GM10266 (cell line): ENCODE measurements at regions not wholly inside any gene's neighbourhood (a gene's known extent, or its start where the extent isn't known, plus 50 kb on each side); places are given as distances from the start of the nearest gene placed in this dataset.

Experiments
- DNase-seq: peaks from one replicate; pipeline ENCODE4 v3.0.0; 2012; ENCODE audit errors: extremely low spot score
- TF ChIP-seq, protein P1 (sequence below): IDR thresholded peaks from 2 replicates; pipeline ENCODE4 v1.5.1; 2012; ENCODE audit warnings: mild to moderate bottlenecking, low read depth; ENCODE audit not compliant: control insufficient read depth, insufficient read depth; ENCODE audit errors: missing control alignments

DNA sequence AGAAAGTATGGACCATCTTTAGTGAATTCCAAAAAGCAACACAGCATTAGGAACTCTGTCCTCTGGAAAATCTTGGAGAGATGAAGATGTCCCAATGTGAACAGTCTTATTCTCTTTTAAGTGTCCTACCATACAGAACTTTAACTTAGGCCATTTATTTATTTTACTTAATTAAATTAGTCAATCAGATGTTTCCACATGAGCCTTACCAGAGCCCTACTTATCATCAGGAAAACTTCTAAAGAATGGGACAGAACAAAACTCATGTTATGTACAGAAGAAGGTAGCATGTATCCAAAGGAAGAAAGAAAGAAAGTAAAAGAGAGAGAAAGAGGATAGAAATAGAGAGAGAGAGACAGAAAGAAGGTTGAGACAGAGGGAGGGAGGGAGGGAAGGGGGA lies 276.4 kb downstream of the ETV1 start:
- TF ChIP-seq, protein P1, sequence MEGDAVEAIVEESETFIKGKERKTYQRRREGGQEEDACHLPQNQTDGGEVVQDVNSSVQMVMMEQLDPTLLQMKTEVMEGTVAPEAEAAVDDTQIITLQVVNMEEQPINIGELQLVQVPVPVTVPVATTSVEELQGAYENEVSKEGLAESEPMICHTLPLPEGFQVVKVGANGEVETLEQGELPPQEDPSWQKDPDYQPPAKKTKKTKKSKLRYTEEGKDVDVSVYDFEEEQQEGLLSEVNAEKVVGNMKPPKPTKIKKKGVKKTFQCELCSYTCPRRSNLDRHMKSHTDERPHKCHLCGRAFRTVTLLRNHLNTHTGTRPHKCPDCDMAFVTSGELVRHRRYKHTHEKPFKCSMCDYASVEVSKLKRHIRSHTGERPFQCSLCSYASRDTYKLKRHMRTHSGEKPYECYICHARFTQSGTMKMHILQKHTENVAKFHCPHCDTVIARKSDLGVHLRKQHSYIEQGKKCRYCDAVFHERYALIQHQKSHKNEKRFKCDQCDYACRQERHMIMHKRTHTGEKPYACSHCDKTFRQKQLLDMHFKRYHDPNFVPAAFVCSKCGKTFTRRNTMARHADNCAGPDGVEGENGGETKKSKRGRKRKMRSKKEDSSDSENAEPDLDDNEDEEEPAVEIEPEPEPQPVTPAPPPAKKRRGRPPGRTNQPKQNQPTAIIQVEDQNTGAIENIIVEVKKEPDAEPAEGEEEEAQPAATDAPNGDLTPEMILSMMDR = no peak
- DNase-seq = no peak

DNA sequence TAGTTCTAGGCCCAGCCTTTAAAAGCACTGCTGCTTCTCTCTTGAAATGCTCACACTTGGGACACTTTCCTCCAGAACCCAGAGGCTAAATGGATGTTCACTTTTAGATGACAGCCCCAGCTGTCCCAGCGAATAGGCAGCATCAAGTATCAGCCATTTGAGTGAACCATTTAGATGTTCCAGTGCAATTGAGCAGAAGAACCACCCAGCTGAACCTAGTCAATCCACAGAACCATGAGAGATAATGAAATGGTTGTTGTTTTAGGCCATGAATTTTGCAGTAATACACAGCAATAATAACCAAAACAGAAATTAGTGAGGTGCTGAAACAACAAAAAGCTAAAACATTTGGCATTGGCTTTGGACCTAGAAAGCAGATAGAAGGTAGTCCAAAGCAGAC lies 273.9 kb downstream of the ETV1 start:
- TF ChIP-seq, protein P1 = no peak

DNA sequence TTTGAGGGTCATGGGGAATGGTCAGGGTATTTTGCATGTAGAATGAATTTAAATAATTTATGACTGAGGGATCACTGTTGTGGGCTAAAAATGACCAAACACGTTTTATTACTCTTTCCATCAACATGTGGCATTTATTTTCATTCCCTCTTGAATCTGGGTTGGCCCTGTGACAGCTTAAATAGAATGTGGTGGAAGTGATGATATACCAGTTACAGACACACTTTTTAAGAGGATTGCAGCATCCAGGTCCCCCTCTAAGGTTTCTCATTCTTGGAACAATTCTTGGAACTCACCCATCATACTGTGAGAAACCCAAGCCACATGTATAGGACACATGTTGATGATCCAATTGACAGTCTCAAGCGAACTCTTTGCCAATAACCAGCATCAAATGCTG lies 272.4 kb downstream of the ETV1 start:
- TF ChIP-seq, protein P1 = no peak
- DNase-seq = no peak

More for the DNA sequence above, 273.9 kb downstream of the ETV1 start:
- no peak for DNase-seq

- TF ChIP-seq, protein P1 = no peak
- no peak for DNase-seq
These were observed 265.1 kb downstream of the ETV1 start for GRCh38 chr7:13724191-13724976.

- DNase-seq = no peak
- TF ChIP-seq, protein P1 = no peak
These were observed 264.4 kb downstream of the ETV1 start for GRCh38 chr7:13724977-13725566.

GRCh38 chr7:13725591-13725990 lies 263.9 kb downstream of the ETV1 start:
- TF ChIP-seq, protein P1 = no peak
- no peak for DNase-seq

DNA sequence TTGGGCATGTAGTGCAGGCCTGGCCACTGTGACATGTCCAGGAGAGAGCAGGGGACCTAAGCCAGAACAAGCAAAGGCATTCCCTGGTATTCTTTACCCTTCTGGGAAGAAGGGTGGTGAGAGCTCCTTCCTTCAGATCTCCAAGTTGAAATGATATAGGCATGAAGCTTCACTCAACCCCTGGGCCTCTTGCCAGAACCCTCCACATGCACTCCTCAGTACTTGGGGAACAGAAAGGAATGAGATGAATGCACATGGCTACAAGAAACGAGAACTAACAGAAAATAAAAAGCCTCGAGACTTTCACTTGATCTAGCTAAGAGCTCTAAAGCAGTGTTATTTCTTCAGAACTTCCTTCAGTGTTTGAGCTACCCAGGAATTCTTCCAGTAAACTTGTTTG lies 262.2 kb downstream of the ETV1 start:
- TF ChIP-seq, protein P1 = no peak
- no peak for DNase-seq
